Neural cell (in vitro differentiated cells): ENCODE measurements at regions not wholly inside any gene's neighbourhood (a gene's known extent, or its start where the extent isn't known, plus 50 kb on each side); places are given as distances from the start of the nearest gene placed in this dataset.

Experiments used
- H2AFZ ChIP-seq: fragments of 200-600, 300-800 bp; sonication (generic), shearing (Covaris generic); 2 replicates; pipeline ENCODE4 v1.6.0; 2014; ENCODE audit warnings: low read depth, mild to moderate bottlenecking, antibody characterized with exemption, low read length, moderate library complexity
- H3F3A ChIP-seq: fragments of 200-600 bp; shearing (Covaris generic); 2 replicates; pipeline ENCODE4 v1.6.1; 2016; ENCODE audit warnings: mild to moderate bottlenecking, moderate library complexity, mixed read lengths, antibody characterized with exemption, low read length; ENCODE audit not compliant: insufficient read depth, poor library complexity, severe bottlenecking
- H3K27ac ChIP-seq: fragments of 200-600, 300-800 bp; sonication (generic), shearing (Covaris generic); 2 replicates; pipeline ENCODE4 v1.5.1; 2014; ENCODE audit warnings: mild to moderate bottlenecking, low read length, moderate library complexity
- H3K27me3 ChIP-seq: fragments of 300-800, 200-600 bp; sonication (generic), shearing (Covaris generic); 2 replicates; pipeline ENCODE4 v1.6.0; 2014; ENCODE audit warnings: mild to moderate bottlenecking, low read depth, low read length, moderate library complexity; ENCODE audit not compliant: insufficient read depth
- H3K36me3 ChIP-seq: fragments of 300-800, 200-600 bp; sonication (generic), shearing (Covaris generic); 2 replicates; pipeline ENCODE4 v1.5.1; 2014; ENCODE audit warnings: mild to moderate bottlenecking, antibody characterized with exemption, low read length, moderate library complexity; ENCODE audit not compliant: insufficient read depth
- H3K4me2 ChIP-seq: fragments of 300-800, 200-600 bp; sonication (generic), shearing (Covaris generic); 2 replicates; pipeline ENCODE4 v1.6.0; 2014; ENCODE audit warnings: mild to moderate bottlenecking, low read length
- H3K4me3 ChIP-seq: fragments of 300-800, 200-600 bp; sonication (generic), shearing (Covaris generic); 2 replicates; pipeline ENCODE4 v1.5.1; 2014; ENCODE audit warnings: mild to moderate bottlenecking, low read length, moderate library complexity
- H3K79me2 ChIP-seq: fragments of 200-600 bp; shearing (Covaris generic); replicated peaks from 2 replicates; pipeline ENCODE4 v1.6.0; 2014; ENCODE audit warnings: mild to moderate bottlenecking, low read length, moderate library complexity; ENCODE audit not compliant: insufficient read depth
- H3K9ac ChIP-seq: fragments of 300-800, 200-600 bp; sonication (generic), shearing (Covaris generic); 2 replicates; pipeline ENCODE4 v1.6.1; 2016; ENCODE audit warnings: mild to moderate bottlenecking, low read length, mixed read lengths
- H3K9me2 ChIP-seq: fragments of 200-600 bp; shearing (Covaris generic); 2 replicates; pipeline ENCODE4 v1.6.1; 2016; ENCODE audit warnings: mild to moderate bottlenecking, low read length, mixed read lengths; ENCODE audit not compliant: insufficient read depth
- H3K9me3 ChIP-seq: fragments of 200-600, 300-800 bp; sonication (generic), shearing (Covaris generic); 2 replicates; pipeline ENCODE4 v1.6.1; 2016; ENCODE audit warnings: mild to moderate bottlenecking, mixed run types, low read length, moderate library complexity, mixed read lengths
- H4K20me1 ChIP-seq: fragments of 200-600 bp; shearing (Covaris generic); 2 replicates; pipeline ENCODE4 v1.6.1; 2016; ENCODE audit warnings: mild to moderate bottlenecking, mixed run types; ENCODE audit not compliant: insufficient read depth
- EP300 ChIP-seq: fragments of 450-650 bp; conservative IDR thresholded peaks from 2 replicates; pipeline ENCODE4 v1.6.1; 2014; ENCODE audit warnings: antibody characterized with exemption, mild to moderate bottlenecking, moderate library complexity; ENCODE audit not compliant: poor library complexity, severe bottlenecking
- EZH2 ChIP-seq: fragments of 200-600, 300-800 bp; shearing (Covaris generic), sonication (generic); IDR thresholded peaks from 2 replicates; pipeline ENCODE4 v1.6.1; 2014; ENCODE audit warnings: antibody characterized with exemption, low read length, borderline replicate concordance, mild to moderate bottlenecking; ENCODE audit not compliant: insufficient read depth, poor library complexity, severe bottlenecking
- MXI1 ChIP-seq: fragments of 450-650 bp; conservative IDR thresholded peaks from 2 replicates; pipeline ENCODE4 v1.6.1; 2014; ENCODE audit warnings: antibody characterized with exemption, mild to moderate bottlenecking; ENCODE audit not compliant: poor library complexity, severe bottlenecking
- POLR2AphosphoS5 ChIP-seq: IDR thresholded peaks from 2 replicates; pipeline ENCODE4 v1.6.1; 2012
- RAD21 ChIP-seq: fragments of 450-650 bp; conservative IDR thresholded peaks from 2 replicates; pipeline ENCODE4 v1.6.1; 2014; ENCODE audit warnings: antibody characterized with exemption, mild to moderate bottlenecking, moderate library complexity
- SMC3 ChIP-seq: fragments of 450-650 bp; conservative IDR thresholded peaks from 2 replicates; pipeline ENCODE4 v1.6.1; 2014; ENCODE audit warnings: antibody characterized with exemption, mild to moderate bottlenecking, moderate library complexity; ENCODE audit not compliant: poor library complexity
- TAF1 ChIP-seq: IDR thresholded peaks from 2 replicates; pipeline ENCODE4 v1.6.1; 2012; ENCODE audit warnings: low read depth
- TF ChIP-seq, protein P1 (sequence below): IDR thresholded peaks from 2 replicates; pipeline ENCODE4 v1.6.1; 2012; ENCODE audit warnings: borderline replicate concordance
- TF ChIP-seq, protein P2 (sequence below): fragments of 450-650 bp; IDR thresholded peaks from 2 replicates; pipeline ENCODE4 v1.5.1; 2014; ENCODE audit warnings: antibody characterized with exemption, mild to moderate bottlenecking, moderate library complexity; ENCODE audit not compliant: poor library complexity, severe bottlenecking

DNA sequence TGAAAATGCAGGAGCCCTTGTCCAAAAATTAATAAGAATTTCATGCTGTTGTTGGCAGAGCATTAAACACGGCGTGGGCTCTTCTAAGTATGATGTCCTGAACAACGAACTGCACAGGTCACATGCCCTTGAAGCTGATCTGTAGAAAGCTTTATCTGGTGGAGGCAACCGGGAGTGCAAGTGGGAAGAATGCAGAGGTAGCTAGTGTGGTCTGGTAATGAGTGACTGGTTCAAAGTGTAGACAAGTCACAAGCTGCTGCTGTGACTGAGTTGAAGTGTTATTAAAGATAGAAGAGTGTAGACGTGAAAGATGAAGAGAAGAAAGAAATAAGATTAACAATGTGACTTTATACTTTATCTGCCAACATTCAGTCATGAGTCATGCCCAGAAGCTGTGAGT lies 361.9 kb downstream of the TTLL7 start:
- Histone ChIP-seq H3F3A (no peaks in the 10 kb centered on the region), H3K27me3 (no peaks in the 10 kb centered on the region), H3K36me3 (no peaks in the 10 kb centered on the region)

DNA sequence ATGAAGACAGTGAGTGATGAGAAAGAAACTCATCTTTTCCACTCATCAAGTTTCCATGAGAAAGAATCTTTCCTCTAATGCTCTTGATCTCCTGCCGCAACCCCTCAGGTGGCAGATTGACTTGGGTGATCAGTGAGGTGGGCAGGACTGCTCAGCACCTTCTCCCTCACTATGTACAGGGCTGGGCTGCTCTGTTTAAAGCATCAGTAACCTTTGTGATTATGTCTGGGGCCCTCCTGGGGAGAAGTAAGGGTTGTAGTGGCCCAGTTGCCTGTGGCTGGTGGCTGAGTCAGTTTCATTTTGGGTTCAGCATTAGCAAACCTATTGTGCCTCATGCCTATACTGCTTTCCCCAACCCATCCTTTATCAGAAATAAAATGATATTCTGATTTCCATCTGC lies 366.0 kb downstream of the TTLL7 start:
- H3K27me3 ChIP-seq: no peaks in the 10 kb centered on the region
- no peak overlapping the region for H3K27ac ChIP-seq
- no peak overlapping the region for H3K9ac ChIP-seq
- no peaks in the 10 kb centered on the region for H3K9me2 ChIP-seq
- TF ChIP-seq EZH2: no peak
- TF ChIP-seq, protein P1, sequence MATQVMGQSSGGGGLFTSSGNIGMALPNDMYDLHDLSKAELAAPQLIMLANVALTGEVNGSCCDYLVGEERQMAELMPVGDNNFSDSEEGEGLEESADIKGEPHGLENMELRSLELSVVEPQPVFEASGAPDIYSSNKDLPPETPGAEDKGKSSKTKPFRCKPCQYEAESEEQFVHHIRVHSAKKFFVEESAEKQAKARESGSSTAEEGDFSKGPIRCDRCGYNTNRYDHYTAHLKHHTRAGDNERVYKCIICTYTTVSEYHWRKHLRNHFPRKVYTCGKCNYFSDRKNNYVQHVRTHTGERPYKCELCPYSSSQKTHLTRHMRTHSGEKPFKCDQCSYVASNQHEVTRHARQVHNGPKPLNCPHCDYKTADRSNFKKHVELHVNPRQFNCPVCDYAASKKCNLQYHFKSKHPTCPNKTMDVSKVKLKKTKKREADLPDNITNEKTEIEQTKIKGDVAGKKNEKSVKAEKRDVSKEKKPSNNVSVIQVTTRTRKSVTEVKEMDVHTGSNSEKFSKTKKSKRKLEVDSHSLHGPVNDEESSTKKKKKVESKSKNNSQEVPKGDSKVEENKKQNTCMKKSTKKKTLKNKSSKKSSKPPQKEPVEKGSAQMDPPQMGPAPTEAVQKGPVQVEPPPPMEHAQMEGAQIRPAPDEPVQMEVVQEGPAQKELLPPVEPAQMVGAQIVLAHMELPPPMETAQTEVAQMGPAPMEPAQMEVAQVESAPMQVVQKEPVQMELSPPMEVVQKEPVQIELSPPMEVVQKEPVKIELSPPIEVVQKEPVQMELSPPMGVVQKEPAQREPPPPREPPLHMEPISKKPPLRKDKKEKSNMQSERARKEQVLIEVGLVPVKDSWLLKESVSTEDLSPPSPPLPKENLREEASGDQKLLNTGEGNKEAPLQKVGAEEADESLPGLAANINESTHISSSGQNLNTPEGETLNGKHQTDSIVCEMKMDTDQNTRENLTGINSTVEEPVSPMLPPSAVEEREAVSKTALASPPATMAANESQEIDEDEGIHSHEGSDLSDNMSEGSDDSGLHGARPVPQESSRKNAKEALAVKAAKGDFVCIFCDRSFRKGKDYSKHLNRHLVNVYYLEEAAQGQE: no peak
- TF ChIP-seq TAF1: no peak
- TF ChIP-seq SMC3: no peak
- no peak for TF ChIP-seq POLR2AphosphoS5
- TF ChIP-seq EP300: no peak
- TF ChIP-seq, protein P2, sequence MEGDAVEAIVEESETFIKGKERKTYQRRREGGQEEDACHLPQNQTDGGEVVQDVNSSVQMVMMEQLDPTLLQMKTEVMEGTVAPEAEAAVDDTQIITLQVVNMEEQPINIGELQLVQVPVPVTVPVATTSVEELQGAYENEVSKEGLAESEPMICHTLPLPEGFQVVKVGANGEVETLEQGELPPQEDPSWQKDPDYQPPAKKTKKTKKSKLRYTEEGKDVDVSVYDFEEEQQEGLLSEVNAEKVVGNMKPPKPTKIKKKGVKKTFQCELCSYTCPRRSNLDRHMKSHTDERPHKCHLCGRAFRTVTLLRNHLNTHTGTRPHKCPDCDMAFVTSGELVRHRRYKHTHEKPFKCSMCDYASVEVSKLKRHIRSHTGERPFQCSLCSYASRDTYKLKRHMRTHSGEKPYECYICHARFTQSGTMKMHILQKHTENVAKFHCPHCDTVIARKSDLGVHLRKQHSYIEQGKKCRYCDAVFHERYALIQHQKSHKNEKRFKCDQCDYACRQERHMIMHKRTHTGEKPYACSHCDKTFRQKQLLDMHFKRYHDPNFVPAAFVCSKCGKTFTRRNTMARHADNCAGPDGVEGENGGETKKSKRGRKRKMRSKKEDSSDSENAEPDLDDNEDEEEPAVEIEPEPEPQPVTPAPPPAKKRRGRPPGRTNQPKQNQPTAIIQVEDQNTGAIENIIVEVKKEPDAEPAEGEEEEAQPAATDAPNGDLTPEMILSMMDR: no peak
- no peak for TF ChIP-seq RAD21
- TF ChIP-seq MXI1: no peak
- H2AFZ ChIP-seq: no peak overlapping the region
- no peaks in the 10 kb centered on the region for H3K79me2 ChIP-seq
- H3K4me2 ChIP-seq: no peak overlapping the region
- H3F3A ChIP-seq: no peaks in the 10 kb centered on the region
- no peak overlapping the region for H3K4me3 ChIP-seq
- H4K20me1 ChIP-seq: no peaks in the 10 kb centered on the region
- no peaks in the 10 kb centered on the region for H3K36me3 ChIP-seq
- no peaks in the 10 kb centered on the region for H3K9me3 ChIP-seq

More for the DNA sequence above, 361.9 kb downstream of the TTLL7 start:
- no peaks in the 10 kb centered on the region for H3K79me2 ChIP-seq
- no peaks in the 10 kb centered on the region for H3K9me2 ChIP-seq
- no peaks in the 10 kb centered on the region for H4K20me1 ChIP-seq
- H3K9me3 ChIP-seq: no peaks in the 10 kb centered on the region
- no peak overlapping the region for H2AFZ ChIP-seq
- H3K9ac ChIP-seq: no peak overlapping the region
- H3K4me3 ChIP-seq: no peak overlapping the region
- H3K4me2 ChIP-seq: no peak overlapping the region
- TF ChIP-seq TAF1 (no peak), SMC3 (no peak), EZH2 (no peak), RAD21 (no peak), MXI1 (no peak), EP300 (no peak), POLR2AphosphoS5 (no peak)
- TF ChIP-seq, protein P1: no peak
- TF ChIP-seq, protein P2: no peak
- H3K27ac ChIP-seq: no peak overlapping the region
